ENCODE measurements at regions not wholly inside any gene's neighbourhood (a gene's known extent, or its start where the extent isn't known, plus 50 kb on each side); places are given as distances from the start of the nearest gene placed in this dataset.

GRCh38 chr12:67410246-67410645, 141.1 kb downstream of the CAND1 start:
- H3K4ac ChIP-seq (ENCODE audit: low read depth, low read length) = no peak overlapping the region
- H3K4me1 ChIP-seq (ENCODE audit: control insufficient read depth, low read depth, low read length) = peaks cover 2% of the 10 kb centered on the region
- no peaks in the 10 kb centered on the region for H3K27me3 ChIP-seq (ENCODE audit: insufficient read depth, low read length, poor library complexity)
- no peak overlapping the region for H3K4me2 ChIP-seq (ENCODE audit: low read length)
- no peak overlapping the region for H3K4me3 ChIP-seq (ENCODE audit: low read length)
- no peaks in the 10 kb centered on the region for H3K36me3 ChIP-seq (ENCODE audit: control insufficient read depth, insufficient read depth, low read length)
- H3K79me2 ChIP-seq (ENCODE audit: control insufficient read depth, insufficient read depth, low read length) = no peaks in the 10 kb centered on the region
- no peak overlapping the region for H4K8ac ChIP-seq (ENCODE audit: low read depth, low read length)
- no peaks in the 10 kb centered on the region for H3K79me1 ChIP-seq (ENCODE audit: low read length)
- WGBS (ENCODE audit: extremely low coverage, insufficient coverage, low lambda C conversion rate) = no CpG with 5 or more reads among the region's 2 CpGs
- H2AK5ac ChIP-seq (ENCODE audit: low read length) = no peak overlapping the region
- no peak overlapping the region for H2BK120ac ChIP-seq (ENCODE audit: low read depth, low read length)
- no peak overlapping the region for H3K56ac ChIP-seq (ENCODE audit: low read length)
- no peak for DNase-seq
- H2BK15ac ChIP-seq (replicated peaks; ENCODE audit: low read depth) = no peak overlapping the region
- no peak overlapping the region for H3K9ac ChIP-seq (ENCODE audit: low read length)
- no peak overlapping the region for H3K23ac ChIP-seq (ENCODE audit: low read length)
- H2BK5ac ChIP-seq (ENCODE audit: low read length) = no peak overlapping the region
- no peak overlapping the region for H3K27ac ChIP-seq (ENCODE audit: low read depth, low read length)
- no peak overlapping the region for H3K18ac ChIP-seq (ENCODE audit: low read length)
- no peak overlapping the region for H4K5ac ChIP-seq (ENCODE audit: low read length)

- no peak overlapping the region for H3K4ac ChIP-seq (ENCODE audit: low read depth, low read length)
- H4K8ac ChIP-seq (ENCODE audit: low read depth, low read length) = no peak overlapping the region
- H4K5ac ChIP-seq (ENCODE audit: low read length) = no peak overlapping the region
- no peak overlapping the region for H3K27ac ChIP-seq (ENCODE audit: low read depth, low read length)
- H2BK120ac ChIP-seq (ENCODE audit: low read depth, low read length) = no peak overlapping the region
- no peak overlapping the region for H3K18ac ChIP-seq (ENCODE audit: low read length)
- no peak overlapping the region for H2BK15ac ChIP-seq (replicated peaks; ENCODE audit: low read depth)
- no peaks in the 10 kb centered on the region for H3K79me2 ChIP-seq (ENCODE audit: control insufficient read depth, insufficient read depth, low read length)
- WGBS (ENCODE audit: extremely low coverage, insufficient coverage, low lambda C conversion rate) = no CpG with 5 or more reads among the region's 2 CpGs
- H2AK5ac ChIP-seq (ENCODE audit: low read length) = no peak overlapping the region
- H3K79me1 ChIP-seq (ENCODE audit: low read length) = no peaks in the 10 kb centered on the region
- DNase-seq = peak; percentile 15
- H3K4me3 ChIP-seq (ENCODE audit: low read length) = no peak overlapping the region
- peaks cover 2% of the 10 kb centered on the region for H3K4me1 ChIP-seq (ENCODE audit: control insufficient read depth, low read depth, low read length)
- H3K27me3 ChIP-seq (ENCODE audit: insufficient read depth, low read length, poor library complexity) = no peaks in the 10 kb centered on the region
- H3K9ac ChIP-seq (ENCODE audit: low read length) = no peak overlapping the region
- H3K36me3 ChIP-seq (ENCODE audit: control insufficient read depth, insufficient read depth, low read length) = no peaks in the 10 kb centered on the region
- no peak overlapping the region for H3K56ac ChIP-seq (ENCODE audit: low read length)
- H3K23ac ChIP-seq (ENCODE audit: low read length) = no peak overlapping the region
- H3K4me2 ChIP-seq (ENCODE audit: low read length) = no peak overlapping the region
- no peak overlapping the region for H2BK5ac ChIP-seq (ENCODE audit: low read length)
Observed at GRCh38 chr12:67410667-67411067, 141.5 kb downstream of the CAND1 start.

- H2BK120ac ChIP-seq (ENCODE audit: low read depth, low read length) = no peak overlapping the region
- H4K8ac ChIP-seq (ENCODE audit: low read depth, low read length) = no peak overlapping the region
- no peak overlapping the region for H2AK5ac ChIP-seq (ENCODE audit: low read length)
- no peak overlapping the region for H2BK5ac ChIP-seq (ENCODE audit: low read length)
- no peak overlapping the region for H3K56ac ChIP-seq (ENCODE audit: low read length)
- H3K23ac ChIP-seq (ENCODE audit: low read length) = no peak overlapping the region
- no peaks in the 10 kb centered on the region for H3K79me1 ChIP-seq (ENCODE audit: low read length)
- no peaks in the 10 kb centered on the region for H3K79me2 ChIP-seq (ENCODE audit: control insufficient read depth, insufficient read depth, low read length)
- H3K4me3 ChIP-seq (ENCODE audit: low read length) = no peak overlapping the region
- WGBS (ENCODE audit: extremely low coverage, insufficient coverage, low lambda C conversion rate) = no CpG with 5 or more reads among the region's 2 CpGs
- H3K27ac ChIP-seq (ENCODE audit: low read depth, low read length) = no peak overlapping the region
- DNase-seq = no peak
- no peaks in the 10 kb centered on the region for H3K27me3 ChIP-seq (ENCODE audit: insufficient read depth, low read length, poor library complexity)
- no peak overlapping the region for H3K4me2 ChIP-seq (ENCODE audit: low read length)
- no peak overlapping the region for H4K5ac ChIP-seq (ENCODE audit: low read length)
- no peak overlapping the region for H3K18ac ChIP-seq (ENCODE audit: low read length)
- no peak overlapping the region for H3K4ac ChIP-seq (ENCODE audit: low read depth, low read length)
- no peak overlapping the region for H2BK15ac ChIP-seq (replicated peaks; ENCODE audit: low read depth)
- H3K36me3 ChIP-seq (ENCODE audit: control insufficient read depth, insufficient read depth, low read length) = no peaks in the 10 kb centered on the region
- H3K9ac ChIP-seq (ENCODE audit: low read length) = no peak overlapping the region
- peaks cover 2% of the 10 kb centered on the region for H3K4me1 ChIP-seq (ENCODE audit: control insufficient read depth, low read depth, low read length)
Observed at GRCh38 chr12:67411562-67411961, 142.4 kb downstream of the CAND1 start.

GRCh38 chr12:67413577-67413976, 144.4 kb downstream of the CAND1 start:
- H3K23ac ChIP-seq (ENCODE audit: low read length) = no peak overlapping the region
- H3K4me3 ChIP-seq (ENCODE audit: low read length) = no peak overlapping the region
- H4K5ac ChIP-seq (ENCODE audit: low read length) = no peak overlapping the region
- H3K4ac ChIP-seq (ENCODE audit: low read depth, low read length) = no peak overlapping the region
- no peak overlapping the region for H2BK15ac ChIP-seq (replicated peaks; ENCODE audit: low read depth)
- no peaks in the 10 kb centered on the region for H3K79me2 ChIP-seq (ENCODE audit: control insufficient read depth, insufficient read depth, low read length)
- no peak overlapping the region for H3K9ac ChIP-seq (ENCODE audit: low read length)
- no peaks in the 10 kb centered on the region for H3K79me1 ChIP-seq (ENCODE audit: low read length)
- DNase-seq = peak; percentile 9
- H3K56ac ChIP-seq (ENCODE audit: low read length) = no peak overlapping the region
- no CpG with 5 or more reads among the region's 4 CpGs for WGBS (ENCODE audit: extremely low coverage, insufficient coverage, low lambda C conversion rate)
- no peaks in the 10 kb centered on the region for H3K27me3 ChIP-seq (ENCODE audit: insufficient read depth, low read length, poor library complexity)
- H3K18ac ChIP-seq (ENCODE audit: low read length) = no peak overlapping the region
- H2BK120ac ChIP-seq (ENCODE audit: low read depth, low read length) = no peak overlapping the region
- H3K4me2 ChIP-seq (ENCODE audit: low read length) = no peak overlapping the region
- peaks cover 2% of the 10 kb centered on the region for H3K4me1 ChIP-seq (ENCODE audit: control insufficient read depth, low read depth, low read length)
- H3K27ac ChIP-seq (ENCODE audit: low read depth, low read length) = no peak overlapping the region
- no peak overlapping the region for H2BK5ac ChIP-seq (ENCODE audit: low read length)
- no peak overlapping the region for H4K8ac ChIP-seq (ENCODE audit: low read depth, low read length)
- no peak overlapping the region for H2AK5ac ChIP-seq (ENCODE audit: low read length)
- H3K36me3 ChIP-seq (ENCODE audit: control insufficient read depth, insufficient read depth, low read length) = no peaks in the 10 kb centered on the region

GRCh38 chr12:67414011-67414715, 145.0 kb downstream of the CAND1 start:
- no CpG with 5 or more reads among the region's 6 CpGs for WGBS (ENCODE audit: extremely low coverage, insufficient coverage, low lambda C conversion rate)
- no peak overlapping the region for H3K18ac ChIP-seq (ENCODE audit: low read length)
- H3K4ac ChIP-seq (ENCODE audit: low read depth, low read length) = no peak overlapping the region
- H3K27ac ChIP-seq (ENCODE audit: low read depth, low read length) = no peak overlapping the region
- H3K36me3 ChIP-seq (ENCODE audit: control insufficient read depth, insufficient read depth, low read length) = no peaks in the 10 kb centered on the region
- H3K4me3 ChIP-seq (ENCODE audit: low read length) = no peak overlapping the region
- H3K9ac ChIP-seq (ENCODE audit: low read length) = no peak overlapping the region
- H3K79me1 ChIP-seq (ENCODE audit: low read length) = no peaks in the 10 kb centered on the region
- H3K27me3 ChIP-seq (ENCODE audit: insufficient read depth, low read length, poor library complexity) = no peaks in the 10 kb centered on the region
- H3K79me2 ChIP-seq (ENCODE audit: control insufficient read depth, insufficient read depth, low read length) = no peaks in the 10 kb centered on the region
- H2AK5ac ChIP-seq (ENCODE audit: low read length) = no peak overlapping the region
- H2BK15ac ChIP-seq (replicated peaks; ENCODE audit: low read depth) = no peak overlapping the region
- H3K56ac ChIP-seq (ENCODE audit: low read length) = no peak overlapping the region
- H4K5ac ChIP-seq (ENCODE audit: low read length) = no peak overlapping the region
- H2BK5ac ChIP-seq (ENCODE audit: low read length) = no peak overlapping the region
- H3K4me2 ChIP-seq (ENCODE audit: low read length) = no peak overlapping the region
- H3K4me1 ChIP-seq (ENCODE audit: control insufficient read depth, low read depth, low read length) = peaks cover 2% of the 10 kb centered on the region
- H2BK120ac ChIP-seq (ENCODE audit: low read depth, low read length) = no peak overlapping the region
- DNase-seq = no peak
- H4K8ac ChIP-seq (ENCODE audit: low read depth, low read length) = no peak overlapping the region
- no peak overlapping the region for H3K23ac ChIP-seq (ENCODE audit: low read length)

- peak; percentile 71 for DNase-seq
- Histone ChIP-seq H3K18ac (ENCODE audit: low read length) (no peak overlapping the region), H3K27me3 (ENCODE audit: insufficient read depth, low read length, poor library complexity) (no peaks in the 10 kb centered on the region), H2BK15ac (replicated peaks; ENCODE audit: low read depth) (no peak overlapping the region), H4K5ac (ENCODE audit: low read length) (no peak overlapping the region), H3K4ac (ENCODE audit: low read depth, low read length) (no peak overlapping the region), H3K23ac (ENCODE audit: low read length) (no peak overlapping the region), H2BK120ac (ENCODE audit: low read depth, low read length) (no peak overlapping the region), H3K56ac (ENCODE audit: low read length) (no peak overlapping the region), H3K4me3 (ENCODE audit: low read length) (no peak overlapping the region), H3K79me1 (ENCODE audit: low read length) (no peaks in the 10 kb centered on the region), H3K27ac (ENCODE audit: low read depth, low read length) (no peak overlapping the region), H3K36me3 (ENCODE audit: control insufficient read depth, insufficient read depth, low read length) (no peaks in the 10 kb centered on the region), H4K8ac (ENCODE audit: low read depth, low read length) (no peak overlapping the region), H3K4me1 (ENCODE audit: control insufficient read depth, low read depth, low read length) (peaks cover 11% of the 10 kb centered on the region), H3K4me2 (ENCODE audit: low read length) (no peak overlapping the region), H3K79me2 (ENCODE audit: control insufficient read depth, insufficient read depth, low read length) (no peaks in the 10 kb centered on the region), H3K9ac (ENCODE audit: low read length) (no peak overlapping the region), H2AK5ac (ENCODE audit: low read length) (no peak overlapping the region), H2BK5ac (ENCODE audit: low read length) (no peak overlapping the region)
- WGBS (ENCODE audit: extremely low coverage, insufficient coverage, low lambda C conversion rate) = no CpG with 5 or more reads among the region's 4 CpGs
Observed at GRCh38 chr12:67415473-67415872, 146.3 kb downstream of the CAND1 start.

Data from mesendoderm (in vitro differentiated cells).